ENCODE measurements at regions not wholly inside any gene's neighbourhood (a gene's known extent, or its start where the extent isn't known, plus 50 kb on each side); places are given as distances from the start of the nearest gene placed in this dataset.
A peak's percentile ranks its signal among the peaks of the same experiment; 100 is the strongest.

GRCh38 chr6:163904186-163904585 is 489.7 kb downstream of the QKI start:
- H3K4me3 ChIP-seq (ENCODE audit: low read depth, low read length): no peak overlapping the region
- no peak for DNase-seq
- H3K36me3 ChIP-seq: no peaks in the 10 kb centered on the region
- no peaks in the 10 kb centered on the region for H3K9me3 ChIP-seq
- H3K27me3 ChIP-seq: no peaks in the 10 kb centered on the region
- TF ChIP-seq, protein P1, sequence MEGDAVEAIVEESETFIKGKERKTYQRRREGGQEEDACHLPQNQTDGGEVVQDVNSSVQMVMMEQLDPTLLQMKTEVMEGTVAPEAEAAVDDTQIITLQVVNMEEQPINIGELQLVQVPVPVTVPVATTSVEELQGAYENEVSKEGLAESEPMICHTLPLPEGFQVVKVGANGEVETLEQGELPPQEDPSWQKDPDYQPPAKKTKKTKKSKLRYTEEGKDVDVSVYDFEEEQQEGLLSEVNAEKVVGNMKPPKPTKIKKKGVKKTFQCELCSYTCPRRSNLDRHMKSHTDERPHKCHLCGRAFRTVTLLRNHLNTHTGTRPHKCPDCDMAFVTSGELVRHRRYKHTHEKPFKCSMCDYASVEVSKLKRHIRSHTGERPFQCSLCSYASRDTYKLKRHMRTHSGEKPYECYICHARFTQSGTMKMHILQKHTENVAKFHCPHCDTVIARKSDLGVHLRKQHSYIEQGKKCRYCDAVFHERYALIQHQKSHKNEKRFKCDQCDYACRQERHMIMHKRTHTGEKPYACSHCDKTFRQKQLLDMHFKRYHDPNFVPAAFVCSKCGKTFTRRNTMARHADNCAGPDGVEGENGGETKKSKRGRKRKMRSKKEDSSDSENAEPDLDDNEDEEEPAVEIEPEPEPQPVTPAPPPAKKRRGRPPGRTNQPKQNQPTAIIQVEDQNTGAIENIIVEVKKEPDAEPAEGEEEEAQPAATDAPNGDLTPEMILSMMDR (IDR thresholded peaks at IDR 0.05; ENCODE audit: low read depth, low read length): no peak
- no peaks in the 10 kb centered on the region for H3K4me1 ChIP-seq

GRCh38 chr6:163903541-163903940 is 489.0 kb downstream of the QKI start:
- no peak for DNase-seq
- Histone ChIP-seq H3K4me3 (ENCODE audit: low read depth, low read length) (no peak overlapping the region), H3K36me3 (no peaks in the 10 kb centered on the region), H3K4me1 (no peaks in the 10 kb centered on the region), H3K27me3 (no peaks in the 10 kb centered on the region), H3K9me3 (no peaks in the 10 kb centered on the region)
- TF ChIP-seq, protein P1 (IDR thresholded peaks at IDR 0.05; ENCODE audit: low read depth, low read length): no peak

DNA sequence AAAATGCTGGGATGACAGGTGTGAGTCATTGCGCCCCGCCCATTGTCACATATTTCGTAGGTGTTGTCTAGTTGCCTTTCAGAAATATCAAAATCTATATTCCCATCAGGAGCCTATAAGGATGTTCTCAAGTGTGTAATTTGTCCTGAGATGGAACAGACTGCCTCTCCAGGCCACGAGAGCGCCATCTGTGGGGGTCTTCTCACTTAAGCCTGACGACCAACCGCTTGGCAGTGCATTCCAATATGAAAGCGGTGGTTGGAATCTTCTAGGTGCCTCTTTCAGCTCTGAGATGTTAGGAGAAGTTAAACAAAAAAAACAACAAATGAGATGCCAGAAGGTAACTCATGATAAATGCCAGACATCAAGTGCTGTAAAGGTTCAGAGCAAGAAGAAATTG is 488.5 kb downstream of the QKI start:
- no peaks in the 10 kb centered on the region; the same call in 1 of the 2 replicates for H3K4me1 ChIP-seq
- H3K4me3 ChIP-seq (ENCODE audit: low read depth, low read length): no peak overlapping the region
- no peaks in the 10 kb centered on the region for H3K36me3 ChIP-seq
- no peaks in the 10 kb centered on the region for H3K27me3 ChIP-seq
- H3K9me3 ChIP-seq: no peaks in the 10 kb centered on the region
- no peak for DNase-seq
- TF ChIP-seq, protein P1 (IDR thresholded peaks at IDR 0.05; ENCODE audit: low read depth, low read length): peak; percentile 34

GRCh38 chr6:163901681-163902080 is 487.2 kb downstream of the QKI start:
- Histone ChIP-seq H3K4me3 (ENCODE audit: low read depth, low read length) (no peak overlapping the region), H3K9me3 (no peaks in the 10 kb centered on the region), H3K27me3 (no peaks in the 10 kb centered on the region), H3K4me1 (peaks cover 3% of the 10 kb centered on the region; the same call in 1 of the 2 replicates), H3K36me3 (no peaks in the 10 kb centered on the region)
- TF ChIP-seq, protein P1 (IDR thresholded peaks at IDR 0.05; ENCODE audit: low read depth, low read length): no peak
- DNase-seq: no peak

DNA sequence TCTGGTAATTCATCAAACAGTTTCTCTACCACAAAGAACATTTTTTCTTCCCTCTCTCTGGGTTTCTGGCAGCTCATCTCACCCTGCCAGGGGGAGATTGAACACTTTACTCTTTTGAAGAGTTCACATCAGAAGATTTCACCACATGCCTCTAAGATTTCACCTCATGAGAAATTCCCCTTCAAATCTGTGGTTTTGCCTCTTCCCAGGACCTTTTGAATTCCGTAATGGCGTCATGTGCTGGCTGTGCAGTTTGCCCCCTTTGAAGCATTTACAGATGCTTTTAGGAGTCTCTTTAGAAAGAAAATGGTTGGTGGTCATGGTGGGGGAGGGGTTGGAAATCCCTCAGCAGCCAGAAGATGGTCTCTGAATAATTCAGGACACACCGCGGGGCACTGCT is 486.1 kb downstream of the QKI start:
- Histone ChIP-seq H3K9me3 (no peaks in the 10 kb centered on the region), H3K36me3 (no peaks in the 10 kb centered on the region), H3K27me3 (no peaks in the 10 kb centered on the region), H3K4me1 (peaks cover 3% of the 10 kb centered on the region; the same call in 1 of the 2 replicates), H3K4me3 (ENCODE audit: low read depth, low read length) (no peak overlapping the region)
- TF ChIP-seq, protein P1 (IDR thresholded peaks at IDR 0.05; ENCODE audit: low read depth, low read length): no peak
- DNase-seq: no peak

GRCh38 chr6:163897669-163898068 is 483.2 kb downstream of the QKI start:
- TF ChIP-seq, protein P1 (IDR thresholded peaks at IDR 0.05; ENCODE audit: low read depth, low read length): no peak
- no peaks in the 10 kb centered on the region for H3K36me3 ChIP-seq
- H3K27me3 ChIP-seq: no peaks in the 10 kb centered on the region
- H3K9me3 ChIP-seq: no peaks in the 10 kb centered on the region
- H3K4me1 ChIP-seq: peaks cover 3% of the 10 kb centered on the region; the same call in 1 of the 2 replicates
- no peak overlapping the region for H3K4me3 ChIP-seq (ENCODE audit: low read depth, low read length)
- no peak for DNase-seq
